OCI-LY1 (cell line): ENCODE measurements at regions not wholly inside any gene's neighbourhood (a gene's known extent, or its start where the extent isn't known, plus 50 kb on each side); places are given as distances from the start of the nearest gene placed in this dataset.

Experiments used
- H2AFZ ChIP-seq: fragments of 200-600 bp; sonication (generic), shearing (Covaris generic); 2 replicates; pipeline ENCODE4 v1.6.0; 2014; ENCODE audit warnings: antibody characterized with exemption, mild to moderate bottlenecking, low read length
- H3F3A ChIP-seq: fragments of 200-600 bp; sonication (generic), shearing (Covaris generic); 2 replicates; pipeline ENCODE4 v1.6.0; 2014; ENCODE audit warnings: mild to moderate bottlenecking, antibody characterized with exemption, low read length, moderate library complexity; ENCODE audit not compliant: insufficient read depth
- H3K27ac ChIP-seq: fragments of 200-600 bp; sonication (generic); 2 replicates; pipeline ENCODE4 v1.5.1; 2014; ENCODE audit warnings: low read length, mixed run types, mild to moderate bottlenecking, low read depth; ENCODE audit not compliant: poor library complexity, severe bottlenecking
- H3K27me3 ChIP-seq: fragments of 200-600 bp; sonication (generic); 2 replicates; pipeline ENCODE4 v1.6.0; 2014; ENCODE audit warnings: antibody characterized with exemption, mild to moderate bottlenecking, low read length, moderate library complexity; ENCODE audit not compliant: insufficient read depth
- H3K36me3 ChIP-seq: fragments of 200-600 bp; sonication (generic); 2 replicates; pipeline ENCODE4 v1.6.1; 2014; ENCODE audit warnings: mild to moderate bottlenecking, antibody characterized with exemption, low read length, moderate library complexity, mixed read lengths; ENCODE audit not compliant: insufficient read depth
- H3K4me1 ChIP-seq: fragments of 200-600 bp; sonication (generic); 2 replicates; pipeline ENCODE4 v1.5.1; 2014; ENCODE audit warnings: mild to moderate bottlenecking, low read length, moderate library complexity; ENCODE audit not compliant: insufficient read depth, severe bottlenecking
- H3K4me2 ChIP-seq: fragments of 200-600 bp; sonication (generic), shearing (Covaris generic); 2 replicates; pipeline ENCODE4 v1.6.1; 2014; ENCODE audit warnings: low read length
- H3K4me3 ChIP-seq: fragments of 200-600 bp; sonication (generic); 2 replicates; pipeline ENCODE4 v1.5.1; 2014; ENCODE audit warnings: low read length, low read depth, mild to moderate bottlenecking, mixed read lengths; ENCODE audit not compliant: poor library complexity, severe bottlenecking
- H3K79me2 ChIP-seq: fragments of 200-600 bp; shearing (Covaris generic); 2 replicates; pipeline ENCODE4 v1.6.1; 2016; ENCODE audit warnings: mixed run types, low read length, mixed read lengths; ENCODE audit not compliant: insufficient read depth
- H3K9ac ChIP-seq: fragments of 200-600 bp; sonication (generic), shearing (Covaris generic); 2 replicates; pipeline ENCODE4 v1.6.1; 2014; ENCODE audit warnings: mild to moderate bottlenecking, low read length, mixed read lengths
- H3K9me2 ChIP-seq: fragments of 200-600 bp; sonication (generic), shearing (Covaris generic); 2 replicates; pipeline ENCODE4 v1.6.1; 2014; ENCODE audit warnings: low read depth, mild to moderate bottlenecking, low read length, mixed read lengths
- H3K9me3 ChIP-seq: fragments of 200-600 bp; shearing (Covaris generic); 2 replicates; pipeline ENCODE4 v1.6.1; 2014; ENCODE audit warnings: low read length, mixed read lengths
- H4K20me1 ChIP-seq: fragments of 200-600 bp; sonication (generic), shearing (Covaris generic); 2 replicates; pipeline ENCODE4 v1.6.0; 2016; ENCODE audit warnings: mild to moderate bottlenecking, low read length; ENCODE audit not compliant: insufficient read depth
- EZH2 ChIP-seq: fragments of 200-600 bp; sonication (generic), shearing (Covaris generic); IDR thresholded peaks from 2 replicates; pipeline ENCODE4 v1.8.0; 2017; ENCODE audit warnings: borderline replicate concordance, mixed run types, mild to moderate bottlenecking, antibody characterized with exemption, low read length, moderate library complexity, mixed read lengths
- TF ChIP-seq, protein P1 (sequence below): fragments of 200-600 bp; sonication (generic), shearing (Covaris generic); IDR thresholded peaks from 2 replicates; pipeline ENCODE4 v1.5.1; 2017; ENCODE audit warnings: mild to moderate bottlenecking, antibody characterized with exemption, low read length, moderate library complexity, mixed read lengths

DNA sequence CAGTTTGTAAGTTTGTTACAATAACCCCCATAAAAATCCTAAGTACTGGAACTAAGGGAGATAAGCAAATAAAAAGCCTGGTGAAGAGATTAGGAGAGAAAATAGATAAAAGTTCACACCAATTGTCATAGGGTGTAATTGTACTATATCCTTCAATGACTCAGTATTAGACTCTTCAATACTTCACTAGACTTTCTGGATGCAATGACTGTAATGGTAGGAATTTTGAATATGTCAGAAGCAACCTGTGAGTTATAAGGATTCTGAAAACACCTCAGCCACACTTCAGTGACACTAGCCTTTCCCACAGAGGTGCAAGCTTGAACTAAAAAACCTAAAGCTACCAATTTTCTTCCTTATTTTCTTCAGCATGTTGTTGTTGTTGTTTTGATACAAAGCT is 147.9 kb downstream of the PTGER3 start:
- no peaks in the 10 kb centered on the region for H3K27me3 ChIP-seq
- H2AFZ ChIP-seq = no peak overlapping the region
- H3F3A ChIP-seq = no peaks in the 10 kb centered on the region
- H3K4me3 ChIP-seq = no peak overlapping the region
- no peaks in the 10 kb centered on the region for H4K20me1 ChIP-seq
- no peak overlapping the region for H3K27ac ChIP-seq
- no peaks in the 10 kb centered on the region for H3K9me3 ChIP-seq
- H3K4me2 ChIP-seq = no peak overlapping the region
- TF ChIP-seq EZH2 = no peak
- TF ChIP-seq, protein P1, sequence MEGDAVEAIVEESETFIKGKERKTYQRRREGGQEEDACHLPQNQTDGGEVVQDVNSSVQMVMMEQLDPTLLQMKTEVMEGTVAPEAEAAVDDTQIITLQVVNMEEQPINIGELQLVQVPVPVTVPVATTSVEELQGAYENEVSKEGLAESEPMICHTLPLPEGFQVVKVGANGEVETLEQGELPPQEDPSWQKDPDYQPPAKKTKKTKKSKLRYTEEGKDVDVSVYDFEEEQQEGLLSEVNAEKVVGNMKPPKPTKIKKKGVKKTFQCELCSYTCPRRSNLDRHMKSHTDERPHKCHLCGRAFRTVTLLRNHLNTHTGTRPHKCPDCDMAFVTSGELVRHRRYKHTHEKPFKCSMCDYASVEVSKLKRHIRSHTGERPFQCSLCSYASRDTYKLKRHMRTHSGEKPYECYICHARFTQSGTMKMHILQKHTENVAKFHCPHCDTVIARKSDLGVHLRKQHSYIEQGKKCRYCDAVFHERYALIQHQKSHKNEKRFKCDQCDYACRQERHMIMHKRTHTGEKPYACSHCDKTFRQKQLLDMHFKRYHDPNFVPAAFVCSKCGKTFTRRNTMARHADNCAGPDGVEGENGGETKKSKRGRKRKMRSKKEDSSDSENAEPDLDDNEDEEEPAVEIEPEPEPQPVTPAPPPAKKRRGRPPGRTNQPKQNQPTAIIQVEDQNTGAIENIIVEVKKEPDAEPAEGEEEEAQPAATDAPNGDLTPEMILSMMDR = no peak
- H3K9ac ChIP-seq = no peak overlapping the region
- no peaks in the 10 kb centered on the region for H3K36me3 ChIP-seq
- no peaks in the 10 kb centered on the region for H3K9me2 ChIP-seq
- no peaks in the 10 kb centered on the region for H3K79me2 ChIP-seq
- no peaks in the 10 kb centered on the region for H3K4me1 ChIP-seq

DNA sequence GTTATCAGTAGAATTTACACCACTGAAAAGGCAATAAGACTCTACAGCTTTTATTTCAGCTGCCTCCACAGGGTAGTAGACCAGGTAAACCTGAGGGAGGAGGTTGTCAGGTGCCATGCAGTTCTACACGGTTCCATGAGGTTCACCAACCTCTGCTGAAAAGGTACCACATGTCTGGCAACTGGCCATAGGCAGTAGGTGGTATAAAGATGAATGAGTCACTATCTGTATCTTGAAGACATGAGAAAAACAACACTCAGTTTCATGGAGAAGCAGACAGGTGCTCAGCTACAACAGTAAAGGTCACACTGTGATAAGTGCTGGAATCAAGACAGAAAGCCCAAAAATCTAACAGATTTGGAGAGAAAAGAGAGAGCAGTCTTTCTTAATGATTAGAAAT is 145.4 kb downstream of the PTGER3 start:
- Histone ChIP-seq H3K9me3 (no peaks in the 10 kb centered on the region), H4K20me1 (no peaks in the 10 kb centered on the region), H2AFZ (no peak overlapping the region), H3K4me1 (no peaks in the 10 kb centered on the region), H3K4me3 (no peak overlapping the region), H3K9me2 (no peaks in the 10 kb centered on the region), H3K27ac (no peak overlapping the region), H3K4me2 (no peak overlapping the region), H3F3A (no peaks in the 10 kb centered on the region), H3K27me3 (no peaks in the 10 kb centered on the region), H3K79me2 (no peaks in the 10 kb centered on the region), H3K36me3 (no peaks in the 10 kb centered on the region), H3K9ac (no peak overlapping the region)
- TF ChIP-seq, protein P1 = no peak
- TF ChIP-seq EZH2 = no peak

DNA sequence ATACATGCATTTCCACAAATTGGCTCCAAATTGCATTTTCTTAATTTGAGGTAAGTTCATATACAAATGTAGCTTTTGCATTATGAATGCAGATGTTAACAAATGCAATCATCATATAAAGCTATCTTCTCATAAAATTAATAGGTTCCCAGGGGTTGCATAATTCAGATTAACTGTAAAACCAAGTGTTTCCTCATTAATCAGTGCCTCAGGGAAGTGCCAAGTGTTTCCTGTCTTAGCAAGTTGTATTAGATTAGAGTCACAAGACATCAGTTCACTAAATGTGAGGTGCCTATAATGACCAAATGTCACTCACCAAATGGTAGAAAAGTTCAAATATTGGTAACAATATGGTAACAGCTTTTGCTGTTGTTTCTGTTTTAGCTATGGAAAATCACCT is 140.8 kb downstream of the PTGER3 start:
- Histone ChIP-seq H3K9me3 (no peaks in the 10 kb centered on the region), H3K9me2 (no peaks in the 10 kb centered on the region), H3K4me2 (no peak overlapping the region), H3K4me1 (no peaks in the 10 kb centered on the region), H3K27me3 (no peaks in the 10 kb centered on the region), H3K79me2 (no peaks in the 10 kb centered on the region; the same call in 1 of the 2 replicates), H3F3A (no peaks in the 10 kb centered on the region), H2AFZ (no peak overlapping the region), H3K27ac (no peak overlapping the region), H3K4me3 (no peak overlapping the region), H3K36me3 (no peaks in the 10 kb centered on the region), H3K9ac (no peak overlapping the region), H4K20me1 (no peaks in the 10 kb centered on the region)
- TF ChIP-seq, protein P1 = no peak
- TF ChIP-seq EZH2 = no peak
